Activated naive CD4-positive, alpha-beta T cell treated with anti-CD3 and anti-CD28 coated beads for 36 hours (primary cell): ENCODE measurements at regions not wholly inside any gene's neighbourhood (a gene's known extent, or its start where the extent isn't known, plus 50 kb on each side); places are given as distances from the start of the nearest gene placed in this dataset.

Experiments used
- CTCF ChIA-PET: fragments of 350-600 bp; sonication (Branson Sonifier 250); formaldehyde crosslinking; loops from one replicate; lab custom pipeline; 2021; ENCODE audit warnings: antibody characterized with exemption; lab: Charles Lee
- DNase-seq: peaks from one replicate; pipeline ENCODE4 v3.0.0-alpha.2; 2020
- H3K27ac Mint-ChIP-seq: one replicate; pipeline ENCODE4 v1.8.0; 2021; ENCODE audit warnings: mild to moderate bottlenecking, mixed read lengths
- H3K27me3 Mint-ChIP-seq: one replicate; pipeline ENCODE4 v1.8.0; 2021; ENCODE audit warnings: low read depth, mixed read lengths
- H3K36me3 Mint-ChIP-seq: one replicate; pipeline ENCODE4 v1.8.0; 2021; ENCODE audit warnings: low read depth, mixed read lengths
- H3K4me1 Mint-ChIP-seq: one replicate; pipeline ENCODE4 v1.8.0; 2021; ENCODE audit warnings: low read depth, mixed read lengths
- H3K4me3 Mint-ChIP-seq: one replicate; pipeline ENCODE4 v1.8.0; 2021; ENCODE audit warnings: mild to moderate bottlenecking, moderate library complexity, mixed read lengths
- H3K9me3 Mint-ChIP-seq: one replicate; pipeline ENCODE4 v1.8.0; 2021; ENCODE audit warnings: mixed read lengths
- intact Hi-C: fragments of 100-400 bp; cut with micrococcal nuclease; formaldehyde crosslinking; loops from one replicate; pipeline ENCODE4 v1.15.1; 2023

DNA sequence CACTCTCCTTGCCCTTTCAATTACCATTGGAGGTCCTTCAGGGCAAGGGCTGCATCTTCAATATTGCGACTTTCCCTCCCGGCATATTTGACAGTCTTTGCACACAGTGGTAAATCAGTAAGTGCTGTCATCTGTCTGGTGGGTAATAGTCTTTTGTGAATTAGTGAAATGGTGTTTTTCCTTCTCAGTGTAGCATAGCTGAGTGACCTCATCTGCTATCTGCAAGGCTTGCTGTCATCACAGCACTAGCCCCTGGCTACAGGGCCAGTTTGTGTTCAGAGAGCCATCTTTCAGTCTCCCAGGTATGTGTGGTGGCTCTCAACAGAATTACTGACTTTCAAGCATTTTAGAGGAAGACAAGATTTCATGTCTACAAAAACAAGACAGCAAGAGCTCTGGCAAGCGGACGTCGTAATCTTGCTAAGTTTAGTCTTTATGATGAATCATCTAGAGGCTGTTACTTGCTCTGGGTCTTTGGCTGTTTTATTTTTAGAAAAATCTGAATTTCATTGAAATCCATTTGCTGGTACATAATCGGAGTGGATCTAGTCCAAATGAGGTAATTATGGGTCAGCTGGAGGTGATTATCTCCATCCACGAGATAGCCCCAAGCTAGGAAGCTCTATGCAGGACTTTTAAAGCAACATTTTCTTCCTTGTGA is 528.9 kb downstream of the EPM2A start:
- no peak overlapping the region for H3K27ac Mint-ChIP-seq
- CTCF ChIA-PET, result no interaction called here
- H3K4me1 Mint-ChIP-seq, result no peaks in the 10 kb centered on the region
- H3K9me3 Mint-ChIP-seq, result no peaks in the 10 kb centered on the region
- no peaks in the 10 kb centered on the region for H3K36me3 Mint-ChIP-seq
- no peak for DNase-seq
- H3K4me3 Mint-ChIP-seq, result no peak overlapping the region
- H3K27me3 Mint-ChIP-seq, result peaks cover 9% of the 10 kb centered on the region
- intact Hi-C loops, result no loop called here

DNA sequence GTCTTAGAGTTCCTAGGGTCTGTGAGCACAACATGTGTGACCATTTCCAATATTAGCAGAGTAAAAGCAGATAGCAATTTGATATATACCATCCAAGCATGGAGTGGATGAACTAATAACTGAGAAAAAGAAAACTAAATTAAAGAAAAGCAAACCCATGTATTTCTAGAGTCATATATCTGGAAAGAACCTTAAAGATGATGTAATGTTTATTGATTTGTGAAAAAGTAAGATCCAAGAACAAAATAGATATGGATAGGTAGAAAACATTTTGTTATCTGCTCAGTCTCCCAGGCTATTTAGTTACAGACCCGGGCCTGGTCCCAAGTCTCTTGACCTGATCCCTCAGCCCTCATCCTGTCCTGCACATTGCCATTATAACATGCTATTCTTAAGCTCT is 526.8 kb downstream of the EPM2A start:
- Mint-ChIP-seq H3K36me3 (no peaks in the 10 kb centered on the region), H3K27ac (no peak overlapping the region), H3K4me3 (no peak overlapping the region), H3K9me3 (no peaks in the 10 kb centered on the region), H3K4me1 (peaks cover 1% of the 10 kb centered on the region), H3K27me3 (peaks cover 5% of the 10 kb centered on the region)
- CTCF ChIA-PET, result no interaction called here
- intact Hi-C loops, result no loop called here
- DNase-seq, result no peak

DNA sequence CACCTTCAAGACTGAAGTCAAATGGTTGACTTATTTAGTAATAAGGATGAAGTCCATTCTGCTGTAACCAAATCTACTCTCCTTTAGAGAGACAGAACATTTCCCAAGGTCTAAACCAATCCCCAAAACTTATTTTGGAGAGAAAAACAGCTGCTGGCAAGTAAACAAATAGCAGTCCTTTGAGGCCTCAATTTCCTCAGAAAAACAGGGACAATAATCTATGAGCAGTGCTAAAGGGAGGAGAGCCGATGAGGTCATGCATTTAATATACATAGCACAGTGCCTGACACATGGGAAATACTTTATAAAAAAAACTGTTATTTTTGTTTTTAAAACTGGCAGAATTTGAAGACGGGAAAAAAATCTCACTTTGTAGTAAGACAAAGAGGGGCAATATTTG is 526.0 kb downstream of the EPM2A start:
- no peak overlapping the region for H3K4me3 Mint-ChIP-seq
- H3K4me1 Mint-ChIP-seq, result peaks cover 7% of the 10 kb centered on the region
- CTCF ChIA-PET, result no interaction called here
- peaks cover 2% of the 10 kb centered on the region for H3K27me3 Mint-ChIP-seq
- H3K9me3 Mint-ChIP-seq, result no peaks in the 10 kb centered on the region
- no peaks in the 10 kb centered on the region for H3K36me3 Mint-ChIP-seq
- no peak for DNase-seq
- intact Hi-C loops, result no loop called here
- no peak overlapping the region for H3K27ac Mint-ChIP-seq

DNA sequence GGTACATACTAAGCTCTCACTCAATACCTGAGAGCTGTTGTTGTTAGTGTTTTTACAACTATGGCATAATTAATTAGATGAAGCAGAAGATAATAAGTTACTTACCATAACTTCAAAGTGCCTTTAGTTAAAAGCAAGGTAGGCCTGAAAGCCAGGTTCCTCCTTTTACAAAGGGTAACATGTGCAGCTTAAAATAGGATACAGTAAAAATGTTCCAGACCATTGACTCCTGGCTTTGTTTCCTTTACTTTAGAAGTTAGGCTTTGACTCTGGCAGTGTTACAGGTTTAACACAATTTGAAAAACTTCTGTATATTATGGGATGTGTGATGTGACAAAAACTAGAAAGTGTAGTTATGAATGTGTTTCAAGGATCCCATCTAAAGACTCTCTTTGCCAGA is 522.5 kb downstream of the EPM2A start:
- H3K4me1 Mint-ChIP-seq, result peaks cover 7% of the 10 kb centered on the region
- intact Hi-C loops, result loop anchor here (5.0 to 10.0 kb wide), 3 partner anchors 188 to 1108 kb away; no protein-coding TSS in a partner anchor
- no peak for DNase-seq
- CTCF ChIA-PET, result interaction anchor here (0.6 to 1.3 kb wide), 2 partner anchors 15 to 553 kb away, joined by 3 read pairs; no protein-coding TSS in a partner anchor
- H3K27ac Mint-ChIP-seq, result no peak overlapping the region
- H3K36me3 Mint-ChIP-seq, result no peaks in the 10 kb centered on the region
- peaks cover 4% of the 10 kb centered on the region for H3K27me3 Mint-ChIP-seq
- H3K9me3 Mint-ChIP-seq, result no peaks in the 10 kb centered on the region
- H3K4me3 Mint-ChIP-seq, result no peak overlapping the region

DNA sequence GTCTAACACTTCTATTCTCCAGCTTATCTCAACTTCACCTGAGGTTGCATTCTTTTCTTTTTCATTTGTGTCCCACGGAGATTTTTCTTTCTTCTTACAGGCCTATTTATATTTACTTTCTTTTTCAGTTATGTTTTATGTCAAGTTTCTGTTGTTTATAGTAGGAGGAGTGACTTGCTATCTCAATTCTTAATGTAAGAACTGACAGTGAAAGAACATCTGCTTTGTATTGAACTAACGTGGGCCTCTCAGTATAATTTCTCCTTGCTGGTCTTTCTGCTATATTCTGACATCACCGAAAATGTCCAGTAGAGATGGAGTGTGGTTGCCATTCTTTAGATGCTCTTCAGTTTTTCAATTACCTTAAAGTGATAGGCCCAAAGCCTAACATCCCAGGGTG is 521.7 kb downstream of the EPM2A start:
- Mint-ChIP-seq H3K27me3 (peaks cover 4% of the 10 kb centered on the region), H3K9me3 (no peaks in the 10 kb centered on the region), H3K27ac (no peak overlapping the region), H3K4me3 (no peak overlapping the region), H3K4me1 (peaks cover 7% of the 10 kb centered on the region), H3K36me3 (no peaks in the 10 kb centered on the region)
- CTCF ChIA-PET, result no interaction called here
- intact Hi-C loops, result loop anchor here (1.0 to 10.0 kb wide), 4 partner anchors 189 to 1109 kb away; no protein-coding TSS in a partner anchor
- DNase-seq, result no peak

DNA sequence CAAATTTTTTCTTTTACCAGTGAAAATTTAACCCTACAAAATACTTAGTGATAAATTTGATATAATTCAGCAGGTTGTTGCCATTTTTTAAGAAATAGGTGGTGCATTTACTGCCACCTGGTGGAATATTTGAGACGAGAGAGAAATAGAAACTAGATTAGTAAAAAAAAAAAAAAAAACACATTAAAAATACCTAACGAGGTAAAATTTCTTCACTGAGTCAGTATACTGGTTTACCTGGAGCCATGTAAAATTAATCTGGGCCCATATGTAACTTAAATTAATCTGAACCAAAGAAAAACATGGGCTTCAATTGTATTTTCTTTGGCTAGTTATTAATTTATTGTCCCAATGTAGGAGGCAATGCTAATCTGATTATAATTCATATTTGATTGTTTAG is 520.8 kb downstream of the EPM2A start:
- Mint-ChIP-seq H3K36me3 (no peaks in the 10 kb centered on the region), H3K9me3 (no peaks in the 10 kb centered on the region), H3K4me3 (no peak overlapping the region), H3K27ac (no peak overlapping the region), H3K27me3 (peaks cover 6% of the 10 kb centered on the region), H3K4me1 (peaks cover 7% of the 10 kb centered on the region)
- no peak for DNase-seq
- CTCF ChIA-PET, result interaction anchor here (0.7 kb wide), 1 partner anchor 55 kb away, joined by 4 read pairs; no protein-coding TSS in a partner anchor
- intact Hi-C loops, result loop anchor here (1.0 to 10.0 kb wide), 4 partner anchors 190 to 1110 kb away; no protein-coding TSS in a partner anchor

DNA sequence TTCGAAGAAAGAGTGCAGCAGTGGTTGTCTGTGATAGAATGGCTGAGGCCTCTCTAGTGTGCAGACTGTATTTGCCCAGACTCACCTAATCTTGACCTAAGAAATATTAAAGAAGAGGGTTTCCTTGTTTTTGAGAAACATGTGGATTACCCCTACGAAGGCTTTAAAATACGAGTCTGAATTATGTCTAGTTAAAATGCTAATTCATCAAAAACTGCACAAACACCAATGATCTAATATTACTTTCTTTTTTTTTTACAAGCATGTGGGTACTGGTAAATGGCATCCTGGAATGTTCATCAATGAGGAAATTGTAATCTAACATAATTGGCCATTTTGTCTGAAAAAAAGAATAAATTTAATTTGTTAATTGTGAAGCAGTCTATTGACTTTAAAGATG is 510.9 kb downstream of the EPM2A start:
- intact Hi-C loops, result no loop called here
- Mint-ChIP-seq H3K27me3 (peaks cover 10% of the 10 kb centered on the region), H3K4me3 (no peak overlapping the region)

DNA sequence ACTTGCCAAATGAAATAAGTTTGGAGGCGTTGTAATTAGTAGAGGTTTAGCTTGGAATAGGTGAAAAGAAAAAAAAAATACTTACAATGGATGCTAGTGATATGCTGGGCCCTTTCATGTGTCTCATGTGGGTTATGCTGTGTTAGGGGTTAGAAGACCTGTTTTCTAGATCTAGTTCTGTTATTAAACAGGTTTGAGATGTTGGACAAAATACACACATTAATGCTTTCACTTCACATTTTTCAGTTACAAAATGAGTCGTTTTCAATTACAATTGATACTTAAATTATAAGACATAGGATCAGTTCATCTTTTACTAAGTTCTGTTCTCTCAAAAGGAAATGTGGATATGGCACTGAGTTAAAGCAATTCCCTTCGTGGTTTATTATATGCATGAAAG is 509.8 kb downstream of the EPM2A start:
- DNase-seq, result no peak
- CTCF ChIA-PET, result interaction anchor here (0.8 kb wide), 1 partner anchor 10 kb away, joined by 4 read pairs; no protein-coding TSS in a partner anchor
- intact Hi-C loops, result no loop called here

More for the DNA sequence above, 510.9 kb downstream of the EPM2A start:
- no peak for DNase-seq
- H3K27ac Mint-ChIP-seq, result no peak overlapping the region
- CTCF ChIA-PET, result no interaction called here
- H3K4me1 Mint-ChIP-seq, result no peaks in the 10 kb centered on the region
- no peaks in the 10 kb centered on the region for H3K36me3 Mint-ChIP-seq
- peaks cover 3% of the 10 kb centered on the region for H3K9me3 Mint-ChIP-seq

DNA sequence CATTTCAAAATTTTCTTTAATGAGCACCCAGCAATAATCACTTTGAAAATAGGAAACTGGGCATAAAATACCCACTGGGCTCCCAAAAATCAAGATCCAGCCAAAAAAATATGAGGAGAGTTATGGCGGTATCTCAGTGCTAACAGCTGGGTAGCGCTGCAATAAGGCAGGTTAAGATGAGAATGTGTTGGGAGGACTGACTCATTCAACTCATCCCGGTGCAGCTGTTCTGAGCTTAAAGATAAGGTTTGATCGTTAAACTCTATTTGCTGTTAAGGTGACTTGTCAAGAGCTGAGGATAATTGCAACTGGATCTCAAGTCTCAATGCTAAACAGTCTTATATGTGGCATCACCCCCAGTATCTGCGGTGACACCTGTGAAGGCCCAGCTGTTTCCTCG is 507.7 kb downstream of the EPM2A start:
- no peaks in the 10 kb centered on the region for H3K4me1 Mint-ChIP-seq
- H3K4me3 Mint-ChIP-seq, result no peak overlapping the region
- H3K27me3 Mint-ChIP-seq, result peaks cover 6% of the 10 kb centered on the region
- CTCF ChIA-PET, result interaction anchor here (1.4 kb wide), 1 partner anchor 15 kb away, joined by 3 read pairs; no protein-coding TSS in a partner anchor
- intact Hi-C loops, result no loop called here
- H3K9me3 Mint-ChIP-seq, result no peaks in the 10 kb centered on the region
- H3K36me3 Mint-ChIP-seq, result no peaks in the 10 kb centered on the region
- no peak overlapping the region for H3K27ac Mint-ChIP-seq
- DNase-seq, result no peak

More for the DNA sequence above, 509.8 kb downstream of the EPM2A start:
- Mint-ChIP-seq H3K9me3 (peaks cover 2% of the 10 kb centered on the region), H3K36me3 (no peaks in the 10 kb centered on the region), H3K4me3 (no peak overlapping the region), H3K27ac (no peak overlapping the region), H3K4me1 (no peaks in the 10 kb centered on the region), H3K27me3 (peaks cover 10% of the 10 kb centered on the region)

DNA sequence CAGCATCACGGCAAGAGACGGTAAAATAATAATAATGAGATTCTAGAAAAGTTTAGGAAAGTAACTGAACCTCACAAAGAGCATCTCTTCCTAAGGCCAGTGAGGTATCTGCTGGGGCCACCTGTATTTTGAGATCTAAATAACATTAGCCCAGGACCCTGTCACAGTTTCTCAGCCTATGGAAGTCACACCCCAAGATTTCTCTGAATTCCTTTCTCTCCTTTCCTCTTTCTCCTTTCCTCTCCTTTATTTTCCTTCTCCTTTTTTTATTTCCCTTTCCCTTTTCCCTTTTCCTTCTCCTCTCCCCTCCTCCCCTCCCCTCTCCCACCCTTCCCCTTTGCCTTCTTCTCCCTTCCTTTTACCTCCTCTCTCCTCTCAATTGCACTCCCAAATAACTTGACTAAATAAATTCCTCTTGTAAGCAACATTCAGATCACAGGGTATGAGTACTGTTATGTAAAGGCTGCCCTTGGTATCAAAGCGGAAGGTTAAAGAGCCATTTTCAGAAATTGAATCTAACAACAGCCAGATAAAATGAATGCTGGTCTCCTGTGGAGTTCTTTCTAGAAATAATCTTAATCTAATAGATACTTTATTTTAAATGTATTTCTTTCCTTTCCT is 506.2 kb downstream of the EPM2A start:
- CTCF ChIA-PET, result interaction anchor here (0.6 kb wide), 1 partner anchor 317 kb away, joined by 3 read pairs; no protein-coding TSS in a partner anchor
- Mint-ChIP-seq H3K27me3 (peaks cover 8% of the 10 kb centered on the region), H3K36me3 (no peaks in the 10 kb centered on the region), H3K27ac (no peak overlapping the region), H3K4me3 (no peak overlapping the region), H3K4me1 (no peaks in the 10 kb centered on the region), H3K9me3 (peaks cover 5% of the 10 kb centered on the region)
- intact Hi-C loops, result no loop called here
- no peak for DNase-seq

DNA sequence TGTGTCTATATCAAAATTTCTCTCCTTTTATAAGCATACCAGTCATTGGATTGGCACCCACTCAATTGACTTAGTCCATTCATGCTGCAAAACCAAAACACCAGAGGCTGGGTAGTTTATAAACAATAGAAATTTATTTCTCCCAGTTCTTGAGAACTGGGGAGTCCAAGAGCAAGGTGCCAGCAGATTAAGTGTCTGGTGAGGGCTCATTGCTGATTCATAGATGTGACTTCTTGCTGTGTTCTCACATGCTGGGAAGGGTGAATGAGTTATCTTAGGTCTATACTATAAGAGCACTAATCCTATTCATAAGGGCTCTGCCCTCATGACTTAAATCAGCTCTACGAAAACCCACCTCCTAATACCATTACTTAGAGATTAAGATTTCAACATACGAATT is 501.4 kb downstream of the EPM2A start:
- CTCF ChIA-PET, result no interaction called here
- Mint-ChIP-seq H3K4me1 (no peaks in the 10 kb centered on the region), H3K9me3 (peaks cover 5% of the 10 kb centered on the region), H3K27ac (no peak overlapping the region), H3K4me3 (no peak overlapping the region), H3K27me3 (peaks cover 11% of the 10 kb centered on the region), H3K36me3 (no peaks in the 10 kb centered on the region)
- DNase-seq, result no peak
- intact Hi-C loops, result no loop called here

DNA sequence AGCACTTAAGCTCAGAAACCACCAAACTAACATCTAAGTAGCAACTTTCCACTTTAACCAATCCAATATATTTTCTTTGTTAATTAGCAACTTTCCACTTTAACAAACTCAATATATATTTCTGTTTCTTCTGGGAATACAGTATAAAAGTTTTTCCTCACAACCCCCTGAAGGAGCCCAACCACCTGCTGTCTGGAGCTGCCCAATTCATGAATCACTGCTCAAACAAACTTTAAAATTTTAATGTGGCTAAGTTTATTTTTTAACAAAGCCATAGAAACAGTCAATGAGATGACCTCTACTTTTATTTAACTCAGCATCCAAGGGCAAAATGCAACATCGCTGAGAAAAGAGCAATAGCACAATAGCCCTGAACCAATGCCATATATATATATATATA is 500.1 kb downstream of the EPM2A start:
- CTCF ChIA-PET, result interaction anchor here (0.6 kb wide), 1 partner anchor 690 kb away, joined by 3 read pairs; no protein-coding TSS in a partner anchor
- Mint-ChIP-seq H3K9me3 (peaks cover 5% of the 10 kb centered on the region), H3K27me3 (peaks cover 11% of the 10 kb centered on the region), H3K4me3 (no peak overlapping the region), H3K4me1 (no peaks in the 10 kb centered on the region), H3K36me3 (no peaks in the 10 kb centered on the region), H3K27ac (no peak overlapping the region)
- no peak for DNase-seq
- intact Hi-C loops, result no loop called here

DNA sequence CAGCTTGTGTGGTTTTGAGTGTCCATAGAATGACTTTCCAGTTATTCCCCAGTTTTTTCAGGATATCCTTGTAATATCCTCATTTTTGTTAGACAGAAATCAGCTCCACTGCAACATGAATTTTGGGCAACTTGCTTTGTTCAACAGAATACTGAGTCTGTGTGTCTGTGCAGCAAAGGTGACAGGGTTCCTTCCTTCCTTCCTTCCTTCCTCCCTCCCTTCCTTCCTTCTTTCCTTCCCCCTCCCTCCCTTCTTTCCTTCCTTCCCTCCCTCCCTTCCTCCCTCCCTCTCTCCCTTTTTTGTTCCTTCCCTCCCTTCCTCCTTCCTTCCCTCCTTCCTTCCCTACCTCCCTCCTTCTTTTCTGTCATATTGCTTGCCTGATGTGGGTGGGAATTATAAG is 496.5 kb downstream of the EPM2A start:
- H3K27ac Mint-ChIP-seq, result no peak overlapping the region
- no peaks in the 10 kb centered on the region for H3K36me3 Mint-ChIP-seq
- no peaks in the 10 kb centered on the region for H3K4me1 Mint-ChIP-seq
- no peaks in the 10 kb centered on the region for H3K9me3 Mint-ChIP-seq
- H3K4me3 Mint-ChIP-seq, result no peak overlapping the region
- peaks cover 14% of the 10 kb centered on the region for H3K27me3 Mint-ChIP-seq
- intact Hi-C loops, result no loop called here
- DNase-seq, result no peak
- CTCF ChIA-PET, result no interaction called here
